Activated naive CD4-positive, alpha-beta T cell treated with anti-CD3 and anti-CD28 coated beads for 36 hours (primary cell): ENCODE measurements at regions not wholly inside any gene's neighbourhood (a gene's known extent, or its start where the extent isn't known, plus 50 kb on each side); places are given as distances from the start of the nearest gene placed in this dataset.
"Not testable (repeated sequence)": the region's sequence is repeated elsewhere in the genome, so short reads cannot be mapped to it uniquely, and the experiment has no call there.

Experiments used
- CTCF ChIA-PET: fragments of 350-600 bp; sonication (Branson Sonifier 250); formaldehyde crosslinking; loops from one replicate; lab custom pipeline; 2021; ENCODE audit warnings: antibody characterized with exemption; lab: Charles Lee
- DNase-seq: peaks from one replicate; pipeline ENCODE4 v3.0.0-alpha.2; 2020
- H3K27ac Mint-ChIP-seq: one replicate; pipeline ENCODE4 v1.8.0; 2021; ENCODE audit warnings: mild to moderate bottlenecking, mixed read lengths
- H3K27me3 Mint-ChIP-seq: one replicate; pipeline ENCODE4 v1.8.0; 2021; ENCODE audit warnings: low read depth, mixed read lengths
- H3K36me3 Mint-ChIP-seq: one replicate; pipeline ENCODE4 v1.8.0; 2021; ENCODE audit warnings: low read depth, mixed read lengths
- H3K4me1 Mint-ChIP-seq: one replicate; pipeline ENCODE4 v1.8.0; 2021; ENCODE audit warnings: low read depth, mixed read lengths
- H3K4me3 Mint-ChIP-seq: one replicate; pipeline ENCODE4 v1.8.0; 2021; ENCODE audit warnings: mild to moderate bottlenecking, moderate library complexity, mixed read lengths
- H3K9me3 Mint-ChIP-seq: one replicate; pipeline ENCODE4 v1.8.0; 2021; ENCODE audit warnings: mixed read lengths
- intact Hi-C: fragments of 100-400 bp; cut with micrococcal nuclease; formaldehyde crosslinking; loops from one replicate; pipeline ENCODE4 v1.15.1; 2023

GRCh38 chr3:78076379-78076778, 1036.5 kb downstream of the ROBO2 start:
- Mint-ChIP-seq H3K27ac (no peak overlapping the region), H3K4me1 (no peaks in the 10 kb centered on the region), H3K4me3 (no peak overlapping the region), H3K36me3 (no peaks in the 10 kb centered on the region), H3K9me3 (peaks cover 15% of the 10 kb centered on the region), H3K27me3 (no peaks in the 10 kb centered on the region)
- DNase-seq = no peak
- intact Hi-C loops = no loop called here
- CTCF ChIA-PET = no interaction called here

GRCh38 chr3:78077178-78077577, 1037.3 kb downstream of the ROBO2 start:
- H3K4me3 Mint-ChIP-seq = no peak overlapping the region

GRCh38 chr3:78077842-78078241, 1037.9 kb downstream of the ROBO2 start:
- Mint-ChIP-seq H3K4me3 (no peak overlapping the region), H3K36me3 (no peaks in the 10 kb centered on the region), H3K27ac (no peak overlapping the region), H3K27me3 (no peaks in the 10 kb centered on the region), H3K4me1 (no peaks in the 10 kb centered on the region), H3K9me3 (peaks cover 14% of the 10 kb centered on the region)
- CTCF ChIA-PET = no interaction called here
- intact Hi-C loops = no loop called here
- no peak for DNase-seq

More at GRCh38 chr3:78077178-78077577, 1037.3 kb downstream of the ROBO2 start:
- no peaks in the 10 kb centered on the region for H3K36me3 Mint-ChIP-seq
- CTCF ChIA-PET = no interaction called here
- peaks cover 13% of the 10 kb centered on the region for H3K9me3 Mint-ChIP-seq
- H3K4me1 Mint-ChIP-seq = no peaks in the 10 kb centered on the region
- no peaks in the 10 kb centered on the region for H3K27me3 Mint-ChIP-seq
- DNase-seq = no peak
- intact Hi-C loops = no loop called here
- no peak overlapping the region for H3K27ac Mint-ChIP-seq

GRCh38 chr3:78079514-78079913, 1039.6 kb downstream of the ROBO2 start:
- Mint-ChIP-seq H3K9me3 (peaks cover 14% of the 10 kb centered on the region), H3K27me3 (no peaks in the 10 kb centered on the region), H3K27ac (no peak overlapping the region), H3K36me3 (no peaks in the 10 kb centered on the region), H3K4me3 (no peak overlapping the region), H3K4me1 (no peaks in the 10 kb centered on the region)
- DNase-seq = no peak
- intact Hi-C loops = no loop called here
- CTCF ChIA-PET = no interaction called here

- intact Hi-C loops = no loop called here
- H3K9me3 Mint-ChIP-seq = peaks cover 6% of the 10 kb centered on the region
- no peaks in the 10 kb centered on the region for H3K4me1 Mint-ChIP-seq
- H3K4me3 Mint-ChIP-seq = no peak overlapping the region
- H3K27me3 Mint-ChIP-seq = no peaks in the 10 kb centered on the region
- DNase-seq = no peak
- CTCF ChIA-PET = no interaction called here
- H3K36me3 Mint-ChIP-seq = no peaks in the 10 kb centered on the region
- no peak overlapping the region for H3K27ac Mint-ChIP-seq
Measured at GRCh38 chr3:78086150-78086549, 1046.3 kb downstream of the ROBO2 start.

- no peaks in the 10 kb centered on the region for H3K4me1 Mint-ChIP-seq
- H3K36me3 Mint-ChIP-seq = no peaks in the 10 kb centered on the region
- intact Hi-C loops = no loop called here
- DNase-seq = no peak
- H3K9me3 Mint-ChIP-seq = peaks cover 9% of the 10 kb centered on the region
- no peak overlapping the region for H3K4me3 Mint-ChIP-seq
- CTCF ChIA-PET = no interaction called here
- H3K27ac Mint-ChIP-seq = no peak overlapping the region
- H3K27me3 Mint-ChIP-seq = no peaks in the 10 kb centered on the region
Measured at GRCh38 chr3:78087134-78087533, 1047.2 kb downstream of the ROBO2 start.

- Mint-ChIP-seq H3K9me3 (peaks cover 12% of the 10 kb centered on the region), H3K4me3 (no peak overlapping the region), H3K36me3 (no peaks in the 10 kb centered on the region), H3K27me3 (no peaks in the 10 kb centered on the region), H3K27ac (no peak overlapping the region), H3K4me1 (no peaks in the 10 kb centered on the region)
- DNase-seq = no peak
- intact Hi-C loops = no loop called here
- CTCF ChIA-PET = no interaction called here
Measured at GRCh38 chr3:78088006-78088405, 1048.1 kb downstream of the ROBO2 start.

- Mint-ChIP-seq H3K27me3 (no peaks in the 10 kb centered on the region), H3K4me3 (no peak overlapping the region), H3K36me3 (peaks cover 2% of the 10 kb centered on the region), H3K9me3 (peaks cover 12% of the 10 kb centered on the region), H3K4me1 (no peaks in the 10 kb centered on the region), H3K27ac (no peak overlapping the region)
- CTCF ChIA-PET = no interaction called here
- intact Hi-C loops = no loop called here
- no peak for DNase-seq
Measured at GRCh38 chr3:78090382-78090781, 1050.5 kb downstream of the ROBO2 start.

- no peak for DNase-seq
- H3K4me3 Mint-ChIP-seq = no peak overlapping the region
- H3K36me3 Mint-ChIP-seq = peaks cover 2% of the 10 kb centered on the region
- CTCF ChIA-PET = no interaction called here
- intact Hi-C loops = no loop called here
- no peaks in the 10 kb centered on the region for H3K4me1 Mint-ChIP-seq
- H3K27me3 Mint-ChIP-seq = no peaks in the 10 kb centered on the region
- no peak overlapping the region for H3K27ac Mint-ChIP-seq
- peaks cover 12% of the 10 kb centered on the region for H3K9me3 Mint-ChIP-seq
Measured at GRCh38 chr3:78091478-78092119, 1051.7 kb downstream of the ROBO2 start.

GRCh38 chr3:78092574-78092973, 1052.7 kb downstream of the ROBO2 start:
- H3K9me3 Mint-ChIP-seq = peaks cover 12% of the 10 kb centered on the region
- H3K27me3 Mint-ChIP-seq, H3K36me3 Mint-ChIP-seq, intact Hi-C loops, CTCF ChIA-PET, H3K4me3 Mint-ChIP-seq, H3K4me1 Mint-ChIP-seq, H3K27ac Mint-ChIP-seq, DNase-seq: not testable (repeated sequence)

- Mint-ChIP-seq H3K27ac (no peak overlapping the region), H3K4me3 (no peak overlapping the region), H3K36me3 (peaks cover 2% of the 10 kb centered on the region), H3K9me3 (peaks cover 12% of the 10 kb centered on the region), H3K27me3 (no peaks in the 10 kb centered on the region), H3K4me1 (no peaks in the 10 kb centered on the region)
- intact Hi-C loops = no loop called here
- CTCF ChIA-PET = no interaction called here
- DNase-seq = no peak
Measured at GRCh38 chr3:78096488-78097255, 1056.8 kb downstream of the ROBO2 start.

- CTCF ChIA-PET = no interaction called here
- Mint-ChIP-seq H3K4me3 (no peak overlapping the region), H3K9me3 (peaks cover 6% of the 10 kb centered on the region), H3K36me3 (peaks cover 2% of the 10 kb centered on the region), H3K27me3 (no peaks in the 10 kb centered on the region), H3K4me1 (no peaks in the 10 kb centered on the region), H3K27ac (no peak overlapping the region)
- intact Hi-C loops = no loop called here
- DNase-seq = no peak
Measured at GRCh38 chr3:78098367-78098766, 1058.5 kb downstream of the ROBO2 start.

- Mint-ChIP-seq H3K9me3 (peaks cover 3% of the 10 kb centered on the region), H3K27me3 (no peaks in the 10 kb centered on the region), H3K36me3 (no peaks in the 10 kb centered on the region), H3K4me3 (no peak overlapping the region), H3K4me1 (no peaks in the 10 kb centered on the region), H3K27ac (no peak overlapping the region)
- CTCF ChIA-PET = interaction anchor here (0.7 kb wide), 1 partner anchor 39 kb away, joined by 3 read pairs; no protein-coding TSS in a partner anchor
- no peak for DNase-seq
- intact Hi-C loops = no loop called here
Measured at GRCh38 chr3:78101384-78101783, 1061.5 kb downstream of the ROBO2 start.
